HG03064 (cell line): ENCODE measurements at regions not wholly inside any gene's neighbourhood (a gene's known extent, or its start where the extent isn't known, plus 50 kb on each side); places are given as distances from the start of the nearest gene placed in this dataset.
A peak's percentile ranks its signal among the peaks of the same experiment; 100 is the strongest.

ENCODE experiments used
- ATAC-seq: cut with Tn5 transposase; IDR thresholded peaks from one replicate; pipeline ENCODE4 v1.9.1; 2021; ENCODE audit warnings: low read depth; ENCODE audit not compliant: unreplicated experiment

GRCh38 chr11:16685914-16686313, 52.5 kb upstream of the C11orf58 start:
- ATAC-seq: no peak

GRCh38 chr11:16678466-16679116, 59.9 kb upstream of the C11orf58 start:
- no peak for ATAC-seq

GRCh38 chr11:16669799-16670415, 68.5 kb upstream of the C11orf58 start:
- no peak for ATAC-seq

GRCh38 chr11:16632295-16633200, 105.9 kb upstream of the C11orf58 start:
- ATAC-seq: no peak

GRCh38 chr11:16630651-16631050, 107.8 kb upstream of the C11orf58 start:
- no peak for ATAC-seq

- ATAC-seq: no peak
These were observed 120.0 kb upstream of the C11orf58 start for GRCh38 chr11:16618431-16618830.

GRCh38 chr11:16615480-16615879, 123.0 kb upstream of the C11orf58 start:
- ATAC-seq: no peak

- peak; percentile 98 for ATAC-seq
These were observed 124.7 kb upstream of the C11orf58 start for GRCh38 chr11:16613512-16614381.

GRCh38 chr11:16613262-16613511, 125.3 kb upstream of the C11orf58 start:
- ATAC-seq: no peak

GRCh38 chr11:16612566-16613261, 125.7 kb upstream of the C11orf58 start:
- no peak for ATAC-seq

- no peak for ATAC-seq
These were observed 126.4 kb upstream of the C11orf58 start for GRCh38 chr11:16611926-16612565.

- ATAC-seq: no peak
These were observed 127.0 kb upstream of the C11orf58 start for GRCh38 chr11:16611401-16611921.

- ATAC-seq: no peak
These were observed 127.6 kb upstream of the C11orf58 start for GRCh38 chr11:16610738-16611388.

- no peak for ATAC-seq
These were observed 128.2 kb upstream of the C11orf58 start for GRCh38 chr11:16610213-16610737.

GRCh38 chr11:16609769-16610168, 128.7 kb upstream of the C11orf58 start:
- no peak for ATAC-seq

GRCh38 chr11:16607675-16608644, 130.5 kb upstream of the C11orf58 start:
- ATAC-seq: no peak

- no peak for ATAC-seq
These were observed 131.4 kb upstream of the C11orf58 start for GRCh38 chr11:16606784-16607674.
